OCI-LY7 (cell line): ENCODE measurements at regions not wholly inside any gene's neighbourhood (a gene's known extent, or its start where the extent isn't known, plus 50 kb on each side); places are given as distances from the start of the nearest gene placed in this dataset.

ENCODE experiments used
- BruUV-seq: library from RNA; stranded (reverse); fragments of 400-500 nt; replicated peaks from 2 replicates; lab custom pipeline; 2021; lab: Mats Ljungman, UMichigan
- CTCF ChIA-PET: fragments of 300-600 bp; sonication (Branson Sonifier 250); formaldehyde crosslinking; loops from one replicate; lab custom pipeline; 2022; ENCODE audit warnings: antibody characterized with exemption; ENCODE audit not compliant: unreplicated experiment; lab: Charles Lee
- POLR2A ChIA-PET: fragments of 300-600 bp; sonication (Branson Sonifier 250); formaldehyde crosslinking; loops from one replicate; lab custom pipeline; 2022; ENCODE audit warnings: antibody characterized with exemption; lab: Charles Lee
- DNase-seq: peaks from one replicate; pipeline ENCODE4 v3.0.0-alpha.2; 2015; ENCODE audit warnings: low spot score
- H2AFZ ChIP-seq: fragments of 200-600 bp; sonication (generic), shearing (Covaris generic); 2 replicates; pipeline ENCODE4 v1.6.1; 2014; ENCODE audit warnings: mild to moderate bottlenecking, antibody characterized with exemption, low read length, moderate library complexity
- H3K27ac ChIP-seq: fragments of 200-600 bp; sonication (generic); 2 replicates; pipeline ENCODE4 v1.5.1; 2014; ENCODE audit warnings: mixed run types, low read depth, mild to moderate bottlenecking, moderate library complexity, low read length, inconsistent platforms; ENCODE audit not compliant: poor library complexity, severe bottlenecking
- H3K36me3 ChIP-seq: fragments of 200-600 bp; sonication (generic); 2 replicates; pipeline ENCODE4 v1.6.1; 2014; ENCODE audit warnings: mild to moderate bottlenecking, antibody characterized with exemption, low read length, moderate library complexity, mixed read lengths; ENCODE audit not compliant: insufficient read depth
- H3K4me1 ChIP-seq: fragments of 200-600 bp; sonication (generic); 2 replicates; pipeline ENCODE4 v1.5.1; 2014; ENCODE audit warnings: mild to moderate bottlenecking, low read length; ENCODE audit not compliant: insufficient read depth, poor library complexity, severe bottlenecking
- H3K4me2 ChIP-seq: fragments of 200-600 bp; sonication (generic); 2 replicates; pipeline ENCODE4 v1.6.1; 2014; ENCODE audit warnings: mild to moderate bottlenecking, low read length
- H3K4me3 ChIP-seq: fragments of 200-600 bp; sonication (generic); 2 replicates; pipeline ENCODE4 v1.5.1; 2014; ENCODE audit warnings: mild to moderate bottlenecking, low read depth, low read length; ENCODE audit not compliant: poor library complexity, severe bottlenecking
- H3K79me2 ChIP-seq: fragments of 200-600 bp; sonication (generic); 2 replicates; pipeline ENCODE4 v1.6.1; 2016; ENCODE audit warnings: low read depth, mild to moderate bottlenecking, low read length, moderate library complexity, mixed read lengths; ENCODE audit not compliant: insufficient read depth
- H3K9me2 ChIP-seq: fragments of 200-600 bp; sonication (generic); 2 replicates; pipeline ENCODE4 v1.6.1; 2016; ENCODE audit warnings: mild to moderate bottlenecking, low read length, mixed read lengths; ENCODE audit not compliant: insufficient read depth
- H3K9me3 ChIP-seq: fragments of 200-600 bp; sonication (generic); 2 replicates; pipeline ENCODE4 v1.6.1; 2014; ENCODE audit warnings: mild to moderate bottlenecking, mixed run types, low read length, mixed read lengths
- H4K20me1 ChIP-seq: fragments of 200-600 bp; sonication (generic); 2 replicates; pipeline ENCODE4 v1.6.1; 2014; ENCODE audit warnings: mild to moderate bottlenecking, antibody characterized with exemption, low read length, moderate library complexity, mixed read lengths; ENCODE audit not compliant: insufficient read depth
- EZH2phosphoT487 ChIP-seq: fragments of 200-600 bp; sonication (generic); IDR thresholded peaks from 2 replicates; pipeline ENCODE4 v1.6.1; 2018; ENCODE audit warnings: low read depth, borderline replicate concordance, mild to moderate bottlenecking, mixed run types, antibody characterized with exemption, low read length, moderate library complexity, mixed read lengths
- intact Hi-C: fragments of 100-400 bp; cut with micrococcal nuclease; formaldehyde crosslinking; loops from one replicate; pipeline ENCODE4 v1.10.0; 2022; ENCODE audit not compliant: unreplicated experiment
- TF ChIP-seq, protein P1 (sequence below): fragments of 200-600 bp; sonication (generic); conservative IDR thresholded peaks from 2 replicates; pipeline ENCODE4 v1.5.1; 2014; ENCODE audit warnings: mild to moderate bottlenecking, antibody characterized with exemption, low read length, moderate library complexity, mixed read lengths

DNA sequence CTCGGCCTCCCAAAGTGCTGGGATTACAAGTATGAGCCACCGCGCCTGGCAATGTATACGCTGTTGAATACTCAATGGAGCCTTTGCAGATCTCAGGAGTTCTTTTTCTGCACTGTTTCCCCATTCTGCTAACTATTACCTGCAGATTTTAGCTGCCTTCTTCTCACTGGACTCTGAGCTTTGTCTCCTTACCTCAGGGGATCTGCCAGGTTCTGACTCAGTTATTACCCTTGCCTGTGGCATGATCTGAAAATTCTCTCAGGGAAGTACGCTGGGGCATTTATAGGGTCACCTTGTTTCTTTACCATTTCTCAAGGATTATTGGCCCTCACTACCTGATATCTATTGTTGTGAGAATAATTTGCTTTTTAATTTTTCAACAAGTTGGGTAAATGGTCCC is 56.6 kb upstream of the MAGED1 start:
- no peaks in the 10 kb centered on the region for H3K9me2 ChIP-seq
- H3K4me1 ChIP-seq, result no peaks in the 10 kb centered on the region
- no peaks in the 10 kb centered on the region for H3K9me3 ChIP-seq
- no peak for TF ChIP-seq EZH2phosphoT487
- TF ChIP-seq, protein P1, sequence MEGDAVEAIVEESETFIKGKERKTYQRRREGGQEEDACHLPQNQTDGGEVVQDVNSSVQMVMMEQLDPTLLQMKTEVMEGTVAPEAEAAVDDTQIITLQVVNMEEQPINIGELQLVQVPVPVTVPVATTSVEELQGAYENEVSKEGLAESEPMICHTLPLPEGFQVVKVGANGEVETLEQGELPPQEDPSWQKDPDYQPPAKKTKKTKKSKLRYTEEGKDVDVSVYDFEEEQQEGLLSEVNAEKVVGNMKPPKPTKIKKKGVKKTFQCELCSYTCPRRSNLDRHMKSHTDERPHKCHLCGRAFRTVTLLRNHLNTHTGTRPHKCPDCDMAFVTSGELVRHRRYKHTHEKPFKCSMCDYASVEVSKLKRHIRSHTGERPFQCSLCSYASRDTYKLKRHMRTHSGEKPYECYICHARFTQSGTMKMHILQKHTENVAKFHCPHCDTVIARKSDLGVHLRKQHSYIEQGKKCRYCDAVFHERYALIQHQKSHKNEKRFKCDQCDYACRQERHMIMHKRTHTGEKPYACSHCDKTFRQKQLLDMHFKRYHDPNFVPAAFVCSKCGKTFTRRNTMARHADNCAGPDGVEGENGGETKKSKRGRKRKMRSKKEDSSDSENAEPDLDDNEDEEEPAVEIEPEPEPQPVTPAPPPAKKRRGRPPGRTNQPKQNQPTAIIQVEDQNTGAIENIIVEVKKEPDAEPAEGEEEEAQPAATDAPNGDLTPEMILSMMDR, result no peak
- no peaks in the 10 kb centered on the region for H4K20me1 ChIP-seq
- DNase-seq, result no peak
- no peak overlapping the region for H3K4me2 ChIP-seq
- peaks cover 3% of the 10 kb centered on the region for H3K36me3 ChIP-seq
- H2AFZ ChIP-seq, result no peak overlapping the region
- POLR2A ChIA-PET, result no interaction called here
- CTCF ChIA-PET, result no interaction called here
- H3K79me2 ChIP-seq, result peaks cover 8% of the 10 kb centered on the region; the same call in 1 of the 2 replicates
- H3K27ac ChIP-seq, result no peak overlapping the region
- BruUV-seq, result no TSS peak
- intact Hi-C loops, result no loop called here
- no peak overlapping the region for H3K4me3 ChIP-seq

DNA sequence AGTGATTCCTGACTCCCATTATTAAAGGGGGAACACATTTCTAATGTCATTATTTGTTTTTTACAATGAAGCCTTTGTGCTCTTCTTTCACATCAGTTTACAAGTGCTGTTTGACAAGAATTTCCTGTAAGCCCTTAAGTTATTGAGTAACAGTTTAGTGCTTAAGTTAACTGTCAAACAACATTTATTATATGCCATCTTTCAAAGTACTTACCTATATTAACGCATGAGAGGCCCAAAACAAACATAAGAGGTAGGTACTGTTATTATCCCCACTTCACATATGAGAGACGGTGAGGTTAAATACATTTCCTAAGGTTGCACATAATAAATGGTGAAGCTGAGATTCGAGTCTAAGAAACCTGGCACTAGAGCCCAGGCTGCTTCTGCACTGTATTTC is 56.0 kb upstream of the MAGED1 start:
- intact Hi-C loops, result no loop called here
- Histone ChIP-seq H3K4me1 (no peaks in the 10 kb centered on the region), H3K9me3 (no peaks in the 10 kb centered on the region), H3K27ac (no peak overlapping the region), H3K4me2 (no peak overlapping the region), H3K79me2 (peaks cover 12% of the 10 kb centered on the region; the same call in 1 of the 2 replicates), H4K20me1 (no peaks in the 10 kb centered on the region), H3K36me3 (peaks cover 3% of the 10 kb centered on the region), H2AFZ (no peak overlapping the region), H3K9me2 (no peaks in the 10 kb centered on the region), H3K4me3 (no peak overlapping the region)
- no peak for DNase-seq
- POLR2A ChIA-PET, result no interaction called here
- TF ChIP-seq EZH2phosphoT487, result no peak
- TF ChIP-seq, protein P1, result no peak
- no TSS peak for BruUV-seq
- CTCF ChIA-PET, result no interaction called here

DNA sequence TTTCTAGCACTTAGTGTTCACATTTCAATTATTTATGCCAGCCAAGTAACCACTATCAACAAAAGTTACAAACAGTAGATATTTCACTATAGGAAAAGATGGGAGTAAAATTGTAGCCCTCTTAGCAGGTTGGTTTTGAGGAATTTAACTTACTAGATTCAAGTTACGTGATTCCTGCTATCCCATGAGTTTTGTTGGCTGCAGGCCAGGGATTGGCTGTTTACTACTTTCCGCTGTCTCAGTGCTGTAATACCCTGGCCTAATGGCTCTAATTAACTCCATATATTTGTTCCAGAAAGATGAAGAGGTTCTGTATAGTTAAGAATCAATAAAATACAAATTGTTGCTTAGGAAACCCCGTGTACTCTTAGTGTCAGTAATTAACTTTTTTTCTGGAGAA is 55.5 kb upstream of the MAGED1 start:
- Histone ChIP-seq H3K4me1 (no peaks in the 10 kb centered on the region), H2AFZ (no peak overlapping the region), H3K4me3 (no peak overlapping the region), H3K36me3 (peaks cover 3% of the 10 kb centered on the region), H3K79me2 (peaks cover 12% of the 10 kb centered on the region; the same call in 1 of the 2 replicates), H3K27ac (no peak overlapping the region), H4K20me1 (no peaks in the 10 kb centered on the region), H3K9me3 (no peaks in the 10 kb centered on the region), H3K4me2 (no peak overlapping the region), H3K9me2 (no peaks in the 10 kb centered on the region)
- POLR2A ChIA-PET, result no interaction called here
- intact Hi-C loops, result no loop called here
- DNase-seq, result no peak
- TF ChIP-seq, protein P1, result no peak
- TF ChIP-seq EZH2phosphoT487, result no peak
- no TSS peak for BruUV-seq
- CTCF ChIA-PET, result no interaction called here
